GM12878 (cell line): ENCODE measurements at regions not wholly inside any gene's neighbourhood (a gene's known extent, or its start where the extent isn't known, plus 50 kb on each side); places are given as distances from the start of the nearest gene placed in this dataset.

Experiments used
- ATAC-seq: fragments of 200-7000 bp; cut with Tn5 transposase; 3 replicates; pipeline ENCODE4 v1.9.1; 2020; ENCODE audit warnings: mild to moderate bottlenecking, moderate library complexity
- BruUV-seq: library from RNA; stranded (reverse); fragments of 400-500 nt; replicated peaks from 2 replicates; lab custom pipeline; 2021; lab: Mats Ljungman, UMichigan
- CTCF ChIA-PET: fragments of 300-600 bp; sonication (Branson Sonifier 250); formaldehyde crosslinking; extraction: SDS; loops from one replicate; lab custom pipeline; 2021; ENCODE audit warnings: inconsistent platforms; lab: Yijun Ruan, JAX
- POLR2A ChIA-PET: fragments of 350-600 bp; formaldehyde crosslinking; extraction: SDS; loops from one replicate; lab custom pipeline; 2021; ENCODE audit warnings: inconsistent platforms; lab: Charles Lee
- RAD21 ChIA-PET: fragments of 300-600 bp; sonication (Branson Sonifier 250); formaldehyde crosslinking; loops from one replicate; lab custom pipeline; 2023; ENCODE audit warnings: antibody characterized with exemption; ENCODE audit not compliant: unreplicated experiment; lab: Charles Lee
- SMC1A ChIA-PET: fragments of 300-600 bp; sonication (Branson Sonifier 250); formaldehyde crosslinking; loops from one replicate; lab custom pipeline; 2023; ENCODE audit not compliant: unreplicated experiment, uncharacterized antibody; lab: Charles Lee
- DNase-seq: peaks from one replicate; pipeline ENCODE4 v3.0.0-alpha.2; 2011; ENCODE audit warnings: low read depth, low spot score
- FAIRE-seq: peaks from 3 replicates; lab custom pipeline; 2011; peaks lifted over from hg19 to GRCh38; lab: Jason Lieb, UNC
- H2AFZ ChIP-seq: 2 replicates; pipeline ENCODE4 v1.6.0; 2011; ENCODE audit warnings: low read depth, low read length, control low read depth; ENCODE audit not compliant: control insufficient read depth
- H3K27ac ChIP-seq: 2 replicates; pipeline ENCODE4 v1.5.1; 2011; ENCODE audit warnings: control low read depth; ENCODE audit not compliant: control insufficient read depth, insufficient read depth
- H3K27me3 ChIP-seq, 2 experiments: replicated peaks in 1 of 2; 2 replicates each; pipeline versions ENCODE4 v1.6.0 to v1.6.1; 2011; ENCODE audit warnings: low read length in 1 of 2; ENCODE audit not compliant: control insufficient read depth in 2 of 2, insufficient read depth in 2 of 2
- H3K36me3 ChIP-seq, 2 experiments: 2 replicates each; pipeline ENCODE4 v1.5.1; 2011; ENCODE audit warnings: low read length in 1 of 2; ENCODE audit not compliant: control insufficient read depth in 2 of 2, insufficient read depth in 2 of 2
- H3K4me1 ChIP-seq: 2 replicates; pipeline ENCODE4 v1.6.1; 2011; ENCODE audit warnings: mild to moderate bottlenecking, low read length, moderate library complexity, mixed read lengths; ENCODE audit not compliant: control insufficient read depth, insufficient read depth
- H3K4me2 ChIP-seq: 2 replicates; pipeline ENCODE4 v1.6.0; 2011; ENCODE audit warnings: control low read depth; ENCODE audit not compliant: control insufficient read depth, insufficient read depth
- H3K4me3 ChIP-seq: fragments of 200-600 bp; sonication (generic); 2 replicates; pipeline ENCODE4 v1.5.1; 2016
- H3K79me2 ChIP-seq: 2 replicates; pipeline ENCODE4 v1.6.0; 2011; ENCODE audit warnings: low read length; ENCODE audit not compliant: control insufficient read depth, insufficient read depth
- H3K9ac ChIP-seq: 2 replicates; pipeline ENCODE4 v1.8.0; 2011; ENCODE audit warnings: low read length, control low read depth, mixed read lengths; ENCODE audit not compliant: control insufficient read depth, insufficient read depth
- H3K9me3 ChIP-seq: replicated peaks from 3 replicates; pipeline ENCODE4 v1.5.1; 2011; ENCODE audit warnings: mild to moderate bottlenecking, low read length; ENCODE audit not compliant: control insufficient read depth, insufficient read depth
- H4K20me1 ChIP-seq: 2 replicates; pipeline ENCODE4 v1.6.0; 2011; ENCODE audit not compliant: control insufficient read depth, insufficient read depth
- BMI1 ChIP-seq: fragments of 450-650 bp; IDR thresholded peaks from 2 replicates; pipeline ENCODE4 v1.6.1; 2016; ENCODE audit warnings: mild to moderate bottlenecking, moderate library complexity, borderline replicate concordance
- BRCA1 ChIP-seq: IDR thresholded peaks from 2 replicates; pipeline ENCODE4 v1.6.1; 2011; ENCODE audit warnings: low read depth, low read length, improper control_type of control experiment
- CBX3 ChIP-seq: fragments of 200-600 bp; sonication (generic); IDR thresholded peaks from 2 replicates; pipeline ENCODE4 v1.6.1; 2016; ENCODE audit warnings: low read depth, borderline replicate concordance
- CHD1 ChIP-seq: IDR thresholded peaks from 2 replicates; pipeline ENCODE4 v1.6.1; 2012; ENCODE audit warnings: low read depth, low read length, improper control_type of control experiment
- KLF5 ChIP-seq: fragments of 450-650 bp; IDR thresholded peaks from 2 replicates; pipeline ENCODE4 v1.6.1; 2014; ENCODE audit warnings: mild to moderate bottlenecking; ENCODE audit not compliant: partially characterized antibody
- LARP7 ChIP-seq: fragments of 450-650 bp; IDR thresholded peaks from 2 replicates; pipeline ENCODE4 v1.6.1; 2017; ENCODE audit warnings: mild to moderate bottlenecking
- NFIC ChIP-seq: IDR thresholded peaks from 2 replicates; pipeline ENCODE4 v1.6.1; 2012; ENCODE audit warnings: low read depth, mild to moderate bottlenecking, inconsistent platforms, low read length, moderate library complexity
- SPI1 ChIP-seq: IDR thresholded peaks from 2 replicates; pipeline ENCODE4 v1.6.1; 2011; ENCODE audit warnings: low read depth, mild to moderate bottlenecking, low read length, moderate library complexity, borderline replicate concordance; ENCODE audit not compliant: insufficient read depth
- WGBS: methylation state at CpG from one replicate; pipeline ENCODE4 v1.1.6; 2016; ENCODE audit warnings: low lambda C conversion rate; ENCODE audit not compliant: insufficient replicate concordance, insufficient coverage; ENCODE audit errors: missing lambda C conversion rate; 5-methylcytosine and 5-hydroxymethylcytosine counted together
- in situ Hi-C: fragments of 300-500 bp; cut with MboI; formaldehyde crosslinking; loops from 9 replicates; pipeline ENCODE4 v1.14.3; 2018; ENCODE audit warnings: mixed read lengths
- intact Hi-C: fragments of 100-400 bp; cut with micrococcal nuclease; formaldehyde crosslinking; loops from one replicate; pipeline ENCODE4 v1.14.2; 2022; ENCODE audit not compliant: unreplicated experiment
- TF ChIP-seq, protein P1 (sequence below): fragments of 450-650 bp; IDR thresholded peaks from 2 replicates; pipeline ENCODE4 v1.6.1; 2017; ENCODE audit warnings: mild to moderate bottlenecking, moderate library complexity
- TF ChIP-seq, protein P2 (sequence below): fragments of 450-650 bp; IDR thresholded peaks from 2 replicates; pipeline ENCODE4 v1.6.1; 2017; ENCODE audit warnings: low read depth, mild to moderate bottlenecking, moderate library complexity

GRCh38 chr14:96686126-96686525 is 111.1 kb upstream of the VRK1 start (continued):
- TF ChIP-seq, protein P1, sequence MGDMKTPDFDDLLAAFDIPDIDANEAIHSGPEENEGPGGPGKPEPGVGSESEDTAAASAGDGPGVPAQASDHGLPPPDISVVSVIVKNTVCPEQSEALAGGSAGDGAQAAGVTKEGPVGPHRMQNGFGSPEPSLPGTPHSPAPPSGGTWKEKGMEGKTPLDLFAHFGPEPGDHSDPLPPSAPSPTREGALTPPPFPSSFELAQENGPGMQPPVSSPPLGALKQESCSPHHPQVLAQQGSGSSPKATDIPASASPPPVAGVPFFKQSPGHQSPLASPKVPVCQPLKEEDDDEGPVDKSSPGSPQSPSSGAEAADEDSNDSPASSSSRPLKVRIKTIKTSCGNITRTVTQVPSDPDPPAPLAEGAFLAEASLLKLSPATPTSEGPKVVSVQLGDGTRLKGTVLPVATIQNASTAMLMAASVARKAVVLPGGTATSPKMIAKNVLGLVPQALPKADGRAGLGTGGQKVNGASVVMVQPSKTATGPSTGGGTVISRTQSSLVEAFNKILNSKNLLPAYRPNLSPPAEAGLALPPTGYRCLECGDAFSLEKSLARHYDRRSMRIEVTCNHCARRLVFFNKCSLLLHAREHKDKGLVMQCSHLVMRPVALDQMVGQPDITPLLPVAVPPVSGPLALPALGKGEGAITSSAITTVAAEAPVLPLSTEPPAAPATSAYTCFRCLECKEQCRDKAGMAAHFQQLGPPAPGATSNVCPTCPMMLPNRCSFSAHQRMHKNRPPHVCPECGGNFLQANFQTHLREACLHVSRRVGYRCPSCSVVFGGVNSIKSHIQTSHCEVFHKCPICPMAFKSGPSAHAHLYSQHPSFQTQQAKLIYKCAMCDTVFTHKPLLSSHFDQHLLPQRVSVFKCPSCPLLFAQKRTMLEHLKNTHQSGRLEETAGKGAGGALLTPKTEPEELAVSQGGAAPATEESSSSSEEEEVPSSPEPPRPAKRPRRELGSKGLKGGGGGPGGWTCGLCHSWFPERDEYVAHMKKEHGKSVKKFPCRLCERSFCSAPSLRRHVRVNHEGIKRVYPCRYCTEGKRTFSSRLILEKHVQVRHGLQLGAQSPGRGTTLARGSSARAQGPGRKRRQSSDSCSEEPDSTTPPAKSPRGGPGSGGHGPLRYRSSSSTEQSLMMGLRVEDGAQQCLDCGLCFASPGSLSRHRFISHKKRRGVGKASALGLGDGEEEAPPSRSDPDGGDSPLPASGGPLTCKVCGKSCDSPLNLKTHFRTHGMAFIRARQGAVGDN = no peak
- TF ChIP-seq BRCA1 (no peak), KLF5 (no peak), NFIC (no peak), LARP7 (no peak), CHD1 (no peak), SPI1 (no peak)
- TF ChIP-seq, protein P2, sequence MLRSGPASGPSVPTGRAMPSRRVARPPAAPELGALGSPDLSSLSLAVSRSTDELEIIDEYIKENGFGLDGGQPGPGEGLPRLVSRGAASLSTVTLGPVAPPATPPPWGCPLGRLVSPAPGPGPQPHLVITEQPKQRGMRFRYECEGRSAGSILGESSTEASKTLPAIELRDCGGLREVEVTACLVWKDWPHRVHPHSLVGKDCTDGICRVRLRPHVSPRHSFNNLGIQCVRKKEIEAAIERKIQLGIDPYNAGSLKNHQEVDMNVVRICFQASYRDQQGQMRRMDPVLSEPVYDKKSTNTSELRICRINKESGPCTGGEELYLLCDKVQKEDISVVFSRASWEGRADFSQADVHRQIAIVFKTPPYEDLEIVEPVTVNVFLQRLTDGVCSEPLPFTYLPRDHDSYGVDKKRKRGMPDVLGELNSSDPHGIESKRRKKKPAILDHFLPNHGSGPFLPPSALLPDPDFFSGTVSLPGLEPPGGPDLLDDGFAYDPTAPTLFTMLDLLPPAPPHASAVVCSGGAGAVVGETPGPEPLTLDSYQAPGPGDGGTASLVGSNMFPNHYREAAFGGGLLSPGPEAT = no peak

- intact Hi-C loops = no loop called here
- 93% methylated on average over 1 of the region's 1 CpG for WGBS
- Histone ChIP-seq H2AFZ (no peak overlapping the region), H4K20me1 (no peaks in the 10 kb centered on the region), H3K27me3 (peaks cover 2% of the 10 kb centered on the region in 2 experiments; a peak in 1 of 4 replicates), H3K9me3 (no peaks in the 10 kb centered on the region; the same call in 2 of the 3 replicates), H3K36me3 (no peaks in the 10 kb centered on the region), H3K4me2 (no peak overlapping the region), H3K9ac (no peak overlapping the region), H3K4me3 (no peak overlapping the region), H3K4me1 (no peaks in the 10 kb centered on the region; the same call in 1 of the 2 replicates), H3K27ac (no peak overlapping the region), H3K79me2 (no peaks in the 10 kb centered on the region)
- ChIA-PET SMC1A (no interaction called here), RAD21 (no interaction called here), POLR2A (no interaction called here), CTCF (no interaction called here)
- BruUV-seq = no TSS peak
- ATAC-seq (no peak), FAIRE-seq (no peak), DNase-seq (no peak)
- in situ Hi-C loops = no loop called here
- TF ChIP-seq CBX3 (no peak), BMI1 (0 out of 2 replicates have a peak, but pooled peaks have one; percentile 31)
Measured at GRCh38 chr14:96688629-96689028, 108.6 kb upstream of the VRK1 start.
